SKM-1 treated with dmso at 0.1 percent for 144 hours (cell line): ENCODE measurements at regions not wholly inside any gene's neighbourhood (a gene's known extent, or its start where the extent isn't known, plus 50 kb on each side); places are given as distances from the start of the nearest gene placed in this dataset.

ENCODE experiments used
- DNase-seq: peaks from one replicate; lab custom pipeline; 2025; ENCODE audit not compliant: unreplicated experiment; lab: John Stamatoyannopoulos, UW

DNA sequence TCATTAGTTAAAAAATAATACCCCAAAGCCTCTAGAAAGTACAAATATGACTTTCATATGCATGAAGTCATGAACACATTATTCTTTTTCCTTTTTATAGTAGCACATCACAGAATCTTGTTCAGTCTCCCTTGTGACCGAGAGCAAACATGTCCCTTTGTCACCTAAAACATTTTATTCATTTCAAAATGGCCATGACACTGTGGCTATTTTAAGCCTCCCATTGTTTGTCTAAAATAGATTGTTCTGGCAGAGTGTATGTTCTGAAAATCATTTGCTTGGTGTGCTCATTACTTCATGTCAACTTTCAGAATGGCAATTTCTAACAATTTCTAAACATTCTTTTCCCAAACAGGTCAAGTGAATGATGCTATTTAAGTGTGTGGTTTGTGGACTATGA, 865.0 kb downstream of the JRKL start:
- DNase-seq = no peak

DNA sequence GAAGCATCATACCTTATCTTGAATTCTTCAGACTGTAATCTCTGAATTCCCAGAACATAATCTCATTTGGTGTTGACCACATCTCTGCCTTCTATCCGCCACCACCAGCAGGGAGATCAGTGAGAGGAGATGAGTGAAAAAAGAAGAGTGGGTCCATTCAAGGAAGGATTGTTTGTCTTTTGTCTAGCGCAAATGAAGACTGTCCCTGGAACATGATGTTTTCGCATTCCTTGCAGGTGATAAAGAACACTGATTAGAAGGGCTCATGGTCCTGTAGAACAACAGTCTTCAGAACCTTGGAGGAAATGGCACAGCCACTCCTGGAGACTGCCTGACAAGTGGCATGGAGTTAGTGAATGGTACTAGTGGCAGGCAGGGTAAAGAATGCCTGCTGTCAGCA, 869.6 kb downstream of the JRKL start:
- DNase-seq = no peak

GRCh38 chr11:97259884-97260283, 870.1 kb downstream of the JRKL start:
- no peak for DNase-seq

GRCh38 chr11:97263183-97263858, 873.5 kb downstream of the JRKL start:
- DNase-seq = no peak

DNA sequence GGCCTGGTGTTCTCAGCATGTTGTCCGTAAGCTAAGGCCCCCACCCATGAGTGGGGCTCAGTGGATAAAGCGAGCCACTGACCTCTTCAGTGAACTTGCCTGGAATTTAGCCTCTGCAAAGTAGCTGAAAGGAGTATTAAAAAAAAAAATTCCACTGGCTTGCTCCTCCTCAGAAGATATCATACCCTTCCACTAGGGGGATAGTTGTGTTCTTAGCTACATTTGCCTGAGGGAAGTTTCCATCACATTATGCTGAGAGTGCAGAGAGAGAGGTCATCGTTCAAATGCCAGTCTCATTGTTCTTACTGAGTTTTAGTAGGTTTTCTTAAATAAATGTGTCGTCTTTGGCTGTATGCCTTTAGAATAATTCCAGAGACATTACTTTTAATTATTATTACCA, 879.7 kb downstream of the JRKL start:
- DNase-seq = peak; percentile 22

DNA sequence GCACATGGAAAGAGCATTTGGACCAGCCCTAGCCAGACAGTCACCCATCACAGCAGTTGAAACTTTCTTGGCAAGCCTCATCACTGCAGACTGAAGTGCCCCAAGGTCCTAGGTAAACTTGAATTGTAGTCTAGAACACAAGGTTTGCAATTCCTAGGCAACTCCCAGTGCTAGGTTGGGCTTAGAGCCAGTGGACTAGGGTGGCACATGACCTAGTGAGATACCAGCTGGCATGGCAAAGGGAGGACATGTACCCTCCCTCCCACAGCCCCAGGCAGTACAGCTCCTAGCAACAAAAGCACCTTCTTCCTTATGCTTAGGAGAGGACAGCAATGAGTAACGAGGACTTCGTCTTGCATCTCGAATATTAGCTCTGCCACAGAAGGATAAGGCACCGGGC, 889.5 kb downstream of the JRKL start:
- DNase-seq = no peak

- no peak for DNase-seq
These were observed 890.5 kb downstream of the JRKL start for GRCh38 chr11:97280347-97280746.

- DNase-seq = no peak
These were observed 900.0 kb downstream of the JRKL start for GRCh38 chr11:97289823-97290222.

GRCh38 chr11:97290464-97291041, 900.7 kb downstream of the JRKL start:
- DNase-seq = no peak

DNA sequence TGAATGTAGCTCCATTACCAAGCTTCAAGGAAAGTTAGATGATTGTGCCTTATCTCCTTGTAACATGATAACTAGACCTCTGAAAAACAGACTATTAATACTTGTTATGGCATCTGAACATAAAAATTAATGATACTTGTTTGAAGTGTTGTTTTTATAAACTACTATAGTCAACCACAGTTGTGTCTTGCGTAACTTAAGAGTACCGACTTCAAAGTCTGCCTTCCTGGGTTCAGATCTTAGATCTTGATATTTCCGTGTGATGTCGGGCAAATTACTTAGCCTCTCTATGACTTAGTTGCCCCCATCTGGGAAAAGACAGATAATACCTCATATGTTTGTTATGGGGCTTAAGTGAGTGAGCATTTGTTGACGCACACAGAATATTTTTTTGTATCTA, 906.5 kb downstream of the JRKL start:
- DNase-seq = no peak

DNA sequence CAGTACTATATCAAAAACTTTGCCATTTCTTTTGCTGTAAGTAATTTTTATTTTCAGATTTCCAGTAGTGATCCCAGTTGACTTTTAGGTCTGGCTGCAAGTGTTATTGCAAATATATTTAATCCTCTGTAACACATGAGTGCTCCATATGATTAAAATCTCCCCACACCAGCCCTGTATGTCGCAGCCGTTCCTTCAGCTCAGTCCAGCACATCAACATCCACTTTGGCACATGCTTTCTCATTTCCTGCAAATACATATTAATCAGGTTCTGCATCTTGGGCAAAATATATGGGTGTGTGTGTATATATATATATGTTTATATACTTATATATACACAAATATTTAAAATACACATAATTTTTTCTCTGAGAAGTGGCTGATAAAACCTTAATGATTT, 919.5 kb downstream of the JRKL start:
- DNase-seq = no peak

DNA sequence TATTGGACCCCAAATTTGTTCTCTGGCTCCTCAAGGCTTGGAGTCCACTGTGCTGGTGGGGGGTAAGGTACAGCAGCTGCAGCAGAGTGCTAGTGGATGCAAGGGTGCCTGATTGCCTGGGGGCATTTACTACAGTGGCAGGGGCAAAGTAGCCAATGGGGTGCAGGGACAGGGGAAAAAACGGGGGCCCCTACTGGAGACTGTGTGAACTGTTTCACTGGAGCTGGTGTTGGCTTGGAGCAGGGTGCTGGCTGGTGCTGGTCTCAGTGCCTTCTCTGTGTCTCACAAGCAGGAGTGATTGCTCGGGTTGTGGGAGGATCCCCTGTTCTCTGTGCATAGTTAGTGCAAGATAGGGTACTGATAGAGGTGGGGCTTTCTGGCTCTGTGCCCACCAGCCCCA, 935.9 kb downstream of the JRKL start:
- no peak for DNase-seq

GRCh38 chr11:97332271-97332670, 942.5 kb downstream of the JRKL start:
- no peak for DNase-seq

DNA sequence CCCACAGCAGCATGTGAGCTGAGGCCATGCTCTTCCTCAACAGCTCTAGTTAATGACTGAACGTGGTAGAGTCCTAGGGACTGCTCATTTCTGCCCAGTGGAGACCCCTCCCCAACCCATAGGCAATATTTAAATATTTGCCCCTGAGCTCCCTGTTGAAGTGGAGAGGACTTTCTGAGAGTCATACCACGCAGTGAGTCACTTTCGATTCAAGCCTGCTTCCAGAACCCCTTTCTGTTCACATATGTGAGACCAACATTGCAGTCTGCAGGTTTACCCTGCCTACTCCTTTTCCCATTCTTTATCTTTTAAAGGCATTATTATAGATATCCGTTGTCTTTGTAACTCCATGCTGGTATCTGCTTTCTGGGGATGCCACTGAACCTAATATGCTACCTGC, 946.3 kb downstream of the JRKL start:
- DNase-seq = no peak

- DNase-seq = no peak
These were observed 955.2 kb downstream of the JRKL start for GRCh38 chr11:97345032-97345431.

- DNase-seq = no peak
These were observed 959.4 kb downstream of the JRKL start for GRCh38 chr11:97349201-97349600.

DNA sequence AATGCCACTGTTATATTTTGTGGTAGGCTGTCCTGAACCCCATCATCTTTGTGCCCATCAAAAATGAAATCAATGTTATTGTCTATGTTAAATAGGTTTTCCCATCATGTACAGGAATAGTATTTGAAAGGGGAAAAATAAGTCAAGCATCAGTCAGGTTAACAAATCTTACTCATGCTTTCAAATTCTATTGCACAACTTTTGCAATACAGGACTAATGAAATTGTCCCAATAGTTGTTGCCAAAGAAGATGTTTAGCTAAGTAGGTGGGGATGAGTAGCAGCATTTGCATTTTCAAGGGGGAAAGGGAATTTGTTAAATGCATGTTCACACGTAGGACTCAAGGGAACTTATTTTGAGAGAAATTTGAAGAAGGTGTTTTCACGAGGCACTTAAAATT, 962.1 kb downstream of the JRKL start:
- no peak for DNase-seq

- no peak for DNase-seq
These were observed 964.2 kb downstream of the JRKL start for GRCh38 chr11:97354026-97354425.

- no peak for DNase-seq
These were observed 964.8 kb downstream of the JRKL start for GRCh38 chr11:97354576-97354975.

DNA sequence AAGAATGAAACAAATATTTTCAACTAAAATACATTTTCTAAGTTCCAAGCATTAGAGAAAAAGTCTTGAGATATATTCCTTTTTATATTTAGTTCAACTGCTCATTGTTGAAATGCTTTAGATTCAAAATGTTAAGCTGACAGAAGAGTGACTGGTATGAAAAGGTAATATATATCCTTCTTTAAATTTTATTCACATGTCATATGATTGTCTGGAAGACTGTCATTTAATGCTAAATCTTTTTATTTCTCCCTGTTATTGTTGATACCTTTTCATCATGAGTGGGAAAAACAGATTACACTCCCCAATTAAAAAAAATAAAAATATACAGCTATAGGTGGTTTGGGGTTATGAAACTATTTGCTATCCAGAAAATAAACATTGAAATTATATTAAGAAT, 965.4 kb downstream of the JRKL start:
- no peak for DNase-seq

- no peak for DNase-seq
These were observed 966.3 kb downstream of the JRKL start for GRCh38 chr11:97356144-97356543.

DNA sequence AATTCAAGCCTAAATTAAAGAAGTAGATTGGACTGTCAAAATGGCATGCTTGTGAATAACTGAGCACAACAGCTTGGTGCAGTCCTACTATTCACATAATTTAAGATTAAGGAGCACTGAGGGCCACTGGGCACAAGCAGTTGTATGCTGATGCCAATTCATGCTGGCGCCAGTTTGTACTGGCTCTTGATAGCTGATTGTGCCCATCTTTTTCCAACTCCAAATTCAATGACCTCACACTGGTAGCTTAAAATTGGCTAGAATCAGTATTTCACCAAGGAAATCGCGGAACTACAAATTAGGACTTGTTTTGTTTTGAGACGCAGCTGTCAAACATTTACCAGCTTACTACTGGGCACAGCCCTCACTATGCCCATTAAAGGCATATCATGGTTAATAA, 969.2 kb downstream of the JRKL start:
- DNase-seq = no peak

DNA sequence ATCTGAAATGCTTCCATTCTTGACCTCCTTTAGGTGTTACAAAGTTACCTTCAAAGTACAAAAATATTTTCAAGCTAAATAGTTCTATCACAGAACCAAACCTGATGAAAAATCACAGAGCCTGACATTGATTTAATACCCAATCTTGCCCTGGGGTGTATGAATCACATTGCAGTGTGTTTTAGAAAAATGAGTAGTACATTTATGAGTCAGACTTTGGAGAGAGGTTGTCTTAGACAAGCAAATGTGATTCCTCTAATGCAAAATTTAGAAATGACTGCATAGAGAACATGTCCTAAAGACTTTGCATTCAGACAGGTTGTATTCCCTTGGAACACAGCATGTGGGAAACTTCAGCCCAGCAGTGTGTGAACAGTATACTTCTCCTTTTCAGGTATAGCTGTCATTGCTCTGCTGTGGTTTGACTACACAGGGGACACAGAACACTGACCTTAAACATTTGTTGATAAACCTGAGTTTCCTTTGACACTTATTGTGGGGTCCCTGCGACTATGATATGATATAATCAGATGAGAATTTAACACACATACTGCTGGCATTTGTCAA, 972.1 kb downstream of the JRKL start:
- no peak for DNase-seq
